HFFc6 (cell line): ENCODE measurements at regions not wholly inside any gene's neighbourhood (a gene's known extent, or its start where the extent isn't known, plus 50 kb on each side); places are given as distances from the start of the nearest gene placed in this dataset.
"Not testable (repeated sequence)": the region's sequence is repeated elsewhere in the genome, so short reads cannot be mapped to it uniquely, and the experiment has no call there.

Experiments used
- DNase-seq: peaks from one replicate; pipeline ENCODE4 v3.0.0-alpha.2; 2018
- H3K27ac Mint-ChIP-seq: 2 replicates; pipeline ENCODE4 v1.8.0; 2020; ENCODE audit warnings: mild to moderate bottlenecking, mixed read lengths
- H3K27me3 Mint-ChIP-seq: 2 replicates; pipeline ENCODE4 v1.8.0; 2021; ENCODE audit warnings: mild to moderate bottlenecking, moderate library complexity, mixed read lengths; ENCODE audit not compliant: insufficient read depth
- H3K36me3 Mint-ChIP-seq: 2 replicates; pipeline ENCODE4 v1.8.0; 2021; ENCODE audit warnings: low read depth, mixed read lengths
- H3K4me1 Mint-ChIP-seq: 2 replicates; pipeline ENCODE4 v1.8.0; 2020; ENCODE audit warnings: low read depth, mixed read lengths
- H3K4me3 Mint-ChIP-seq: 2 replicates; pipeline ENCODE4 v1.8.0; 2020; ENCODE audit warnings: mild to moderate bottlenecking, moderate library complexity, mixed read lengths
- H3K9me3 Mint-ChIP-seq: 2 replicates; pipeline ENCODE4 v1.8.0; 2020; ENCODE audit warnings: mild to moderate bottlenecking, mixed read lengths
- CTCF ChIP-seq: fragments of 200-600 bp; sonication (generic); IDR thresholded peaks from 2 replicates; pipeline ENCODE4 v1.5.0; 2021; ENCODE audit warnings: antibody characterized with exemption, mild to moderate bottlenecking

- TF ChIP-seq CTCF: no peak
- Mint-ChIP-seq H3K36me3 (no peaks in the 10 kb centered on the region), H3K4me1 (no peaks in the 10 kb centered on the region), H3K27me3 (peaks cover 3% of the 10 kb centered on the region), H3K9me3 (no peaks in the 10 kb centered on the region), H3K27ac (no peak overlapping the region), H3K4me3 (no peak overlapping the region)
- no peak for DNase-seq
Measured at GRCh38 chr5:82984786-82985735, 92.1 kb downstream of the TMEM167A start.

- DNase-seq: no peak
- no peaks in the 10 kb centered on the region for H3K36me3 Mint-ChIP-seq
- H3K4me1 Mint-ChIP-seq: no peaks in the 10 kb centered on the region
- peaks cover 3% of the 10 kb centered on the region for H3K27me3 Mint-ChIP-seq
- TF ChIP-seq CTCF: no peak
- H3K9me3 Mint-ChIP-seq: no peaks in the 10 kb centered on the region
- no peak overlapping the region for H3K4me3 Mint-ChIP-seq
- H3K27ac Mint-ChIP-seq: no peak overlapping the region
Measured at GRCh38 chr5:82982846-82983245, 94.3 kb downstream of the TMEM167A start.

- H3K36me3 Mint-ChIP-seq, H3K4me3 Mint-ChIP-seq, H3K27ac Mint-ChIP-seq, DNase-seq, H3K27me3 Mint-ChIP-seq: not testable (repeated sequence)
- H3K4me1 Mint-ChIP-seq: peaks cover 16% of the 10 kb centered on the region
- H3K9me3 Mint-ChIP-seq: peaks cover 11% of the 10 kb centered on the region
Measured at GRCh38 chr5:82976887-82977286, 100.3 kb downstream of the TMEM167A start.

GRCh38 chr5:82975812-82976211 is 101.4 kb downstream of the TMEM167A start:
- Mint-ChIP-seq H3K27me3 (no peaks in the 10 kb centered on the region; the same call in 1 of the 2 replicates), H3K4me3 (no peak overlapping the region)

GRCh38 chr5:82975396-82975795 is 101.8 kb downstream of the TMEM167A start:
- 0 out of 2 replicates have a peak, but pooled peaks cover 5% of the 10 kb centered on the region for H3K36me3 Mint-ChIP-seq
- no peak overlapping the region for H3K4me3 Mint-ChIP-seq
- H3K4me1 Mint-ChIP-seq: peaks cover 16% of the 10 kb centered on the region
- TF ChIP-seq CTCF: no peak
- H3K27me3 Mint-ChIP-seq: no peaks in the 10 kb centered on the region; the same call in 1 of the 2 replicates
- H3K9me3 Mint-ChIP-seq: peaks cover 11% of the 10 kb centered on the region
- no peak for DNase-seq
- H3K27ac Mint-ChIP-seq: no peak overlapping the region

More at GRCh38 chr5:82975812-82976211, 101.4 kb downstream of the TMEM167A start:
- TF ChIP-seq CTCF: no peak
- peaks cover 16% of the 10 kb centered on the region for H3K4me1 Mint-ChIP-seq
- H3K36me3 Mint-ChIP-seq: 0 out of 2 replicates have a peak, but pooled peaks cover 5% of the 10 kb centered on the region
- no peak for DNase-seq
- H3K27ac Mint-ChIP-seq: no peak overlapping the region
- H3K9me3 Mint-ChIP-seq: peaks cover 11% of the 10 kb centered on the region

- DNase-seq, H3K36me3 Mint-ChIP-seq, H3K27me3 Mint-ChIP-seq, H3K27ac Mint-ChIP-seq, H3K4me3 Mint-ChIP-seq: not testable (repeated sequence)
- peaks cover 16% of the 10 kb centered on the region for H3K4me1 Mint-ChIP-seq
- H3K9me3 Mint-ChIP-seq: peaks cover 11% of the 10 kb centered on the region
Measured at GRCh38 chr5:82974346-82974745, 102.8 kb downstream of the TMEM167A start.
